GM23338 (cell line): ENCODE measurements at regions not wholly inside any gene's neighbourhood (a gene's known extent, or its start where the extent isn't known, plus 50 kb on each side); places are given as distances from the start of the nearest gene placed in this dataset.

Source experiments
- ATAC-seq: fragments of 200-7000 bp; cut with Tn5 transposase; 3 replicates; pipeline ENCODE4 v1.9.1; 2020
- DNase-seq: peaks from one replicate; pipeline ENCODE4 v3.0.0-alpha.2; 2015; ENCODE audit warnings: low spot score
- H2AFZ ChIP-seq: fragments of 200-600 bp; sonication (generic); 2 replicates; pipeline ENCODE4 v1.8.0; 2016; ENCODE audit warnings: antibody characterized with exemption, mild to moderate bottlenecking, moderate library complexity
- H3F3A ChIP-seq: fragments of 200-600 bp; sonication (generic); replicated peaks from 2 replicates; pipeline ENCODE4 v1.8.0; 2017; ENCODE audit warnings: antibody characterized with exemption, mixed run types, low read depth
- H3K27ac ChIP-seq: fragments of 200-600 bp; sonication (generic); 2 replicates; pipeline ENCODE4 v1.6.1; 2016; ENCODE audit warnings: low read depth
- H3K27me3 ChIP-seq: fragments of 200-600 bp; sonication (generic); 2 replicates; pipeline ENCODE4 v1.8.0; 2016; ENCODE audit warnings: mild to moderate bottlenecking, mixed run types, moderate library complexity; ENCODE audit not compliant: insufficient read depth
- H3K36me3 ChIP-seq: fragments of 200-600 bp; sonication (generic); 2 replicates; pipeline ENCODE4 v1.8.0; 2016; ENCODE audit warnings: mild to moderate bottlenecking; ENCODE audit not compliant: insufficient read depth
- H3K4me1 ChIP-seq: fragments of 200-600 bp; sonication (generic); 2 replicates; pipeline ENCODE4 v1.8.0; 2016; ENCODE audit warnings: mild to moderate bottlenecking, moderate library complexity; ENCODE audit not compliant: insufficient read depth
- H3K4me2 ChIP-seq: fragments of 200-600 bp; sonication (generic); 2 replicates; pipeline ENCODE4 v1.7.1; 2017; ENCODE audit warnings: mixed run types
- H3K4me3 ChIP-seq: fragments of 200-600 bp; sonication (generic); 2 replicates; pipeline ENCODE4 v1.6.1; 2016; ENCODE audit warnings: mixed run types
- H3K79me2 ChIP-seq: fragments of 200-600 bp; sonication (generic); replicated peaks from 2 replicates; pipeline ENCODE4 v1.8.0; 2017; ENCODE audit warnings: mild to moderate bottlenecking; ENCODE audit not compliant: insufficient read depth
- H3K9me2 ChIP-seq: fragments of 200-600 bp; sonication (generic); 2 replicates; pipeline ENCODE4 v1.8.0; 2017; ENCODE audit not compliant: insufficient read depth
- H4K20me1 ChIP-seq: fragments of 200-600 bp; sonication (generic); replicated peaks from 2 replicates; pipeline ENCODE4 v1.8.0; 2017; ENCODE audit warnings: mild to moderate bottlenecking; ENCODE audit not compliant: insufficient read depth
- H3K27ac Mint-ChIP-seq: 2 replicates; pipeline ENCODE4 v1.8.0; 2020; ENCODE audit warnings: inconsistent platforms, mild to moderate bottlenecking, moderate library complexity, mixed read lengths
- H3K27me3 Mint-ChIP-seq: 3 replicates; pipeline ENCODE4 v1.8.0; 2022; ENCODE audit warnings: low read depth, mild to moderate bottlenecking, moderate library complexity, mixed read lengths, inconsistent platforms; ENCODE audit not compliant: insufficient read depth, poor library complexity
- H3K36me3 Mint-ChIP-seq: 3 replicates; pipeline ENCODE4 v1.8.0; 2021; ENCODE audit warnings: low read depth, mild to moderate bottlenecking, inconsistent platforms, moderate library complexity, mixed read lengths
- H3K4me1 Mint-ChIP-seq: 3 replicates; pipeline ENCODE4 v1.8.0; 2020; ENCODE audit warnings: mild to moderate bottlenecking, inconsistent platforms, mixed read lengths
- H3K4me3 Mint-ChIP-seq: 3 replicates; pipeline ENCODE4 v1.8.0; 2021; ENCODE audit warnings: moderate library complexity, mild to moderate bottlenecking, inconsistent platforms, mixed read lengths
- H3K9me3 Mint-ChIP-seq: 3 replicates; pipeline ENCODE4 v1.8.0; 2020; ENCODE audit warnings: moderate library complexity, mild to moderate bottlenecking, inconsistent platforms, mixed read lengths
- CREB1 ChIP-seq: fragments of 250-450 bp; sonication (Bioruptor Pico); IDR thresholded peaks from 2 replicates; pipeline ENCODE4 v1.5.0; 2020; ENCODE audit warnings: low read depth, mild to moderate bottlenecking, moderate library complexity
- CTCF ChIP-seq, 2 experiments: fragments of 200-600 bp in 1 of 2; sonication (generic) in 1 of 2; conservative IDR thresholded peaks; 2 replicates each; pipeline versions ENCODE4 v1.5.1 to v1.6.1; 2016 to 2017; ENCODE audit warnings: antibody characterized with exemption in 2 of 2, low read depth in 2 of 2, mild to moderate bottlenecking in 2 of 2, moderate library complexity in 1 of 2
- ETS1 ChIP-seq: IDR thresholded peaks from 2 replicates; pipeline ENCODE4 v1.6.1; 2016; ENCODE audit warnings: antibody characterized with exemption
- EZH2 ChIP-seq: fragments of 200-600 bp; sonication (generic); IDR thresholded peaks from one replicate; pipeline ENCODE4 v1.8.0; 2017; ENCODE audit warnings: antibody characterized with exemption, mild to moderate bottlenecking, low read depth; ENCODE audit not compliant: unreplicated experiment
- EZH2phosphoT487 ChIP-seq: fragments of 200-600 bp; sonication (generic); IDR thresholded peaks from one replicate; pipeline ENCODE4 v1.8.1; 2018; ENCODE audit warnings: antibody characterized with exemption; ENCODE audit not compliant: unreplicated experiment
- JUNB ChIP-seq: IDR thresholded peaks from one replicate; pipeline ENCODE4 v1.6.1; 2016; ENCODE audit warnings: antibody characterized with exemption; ENCODE audit not compliant: unreplicated experiment
- NANOG ChIP-seq: IDR thresholded peaks from 2 replicates; pipeline ENCODE4 v1.6.1; 2016; ENCODE audit warnings: antibody characterized with exemption, borderline replicate concordance
- REST ChIP-seq: IDR thresholded peaks from one replicate; pipeline ENCODE4 v1.6.1; 2018; ENCODE audit warnings: antibody characterized with exemption; ENCODE audit not compliant: unreplicated experiment
- STAT1 ChIP-seq: IDR thresholded peaks from one replicate; pipeline ENCODE4 v1.6.1; 2016; ENCODE audit warnings: antibody characterized with exemption; ENCODE audit not compliant: unreplicated experiment
- ZNF114 ChIP-seq: fragments of 250-450 bp; sonication (Bioruptor Pico); IDR thresholded peaks from 2 replicates; pipeline ENCODE4 v1.5.0; 2020; ENCODE audit warnings: mild to moderate bottlenecking, moderate library complexity
- ZNF331 ChIP-seq: fragments of 250-450 bp; sonication (Bioruptor Pico); IDR thresholded peaks from 2 replicates; pipeline ENCODE4 v1.5.0; 2020; ENCODE audit warnings: low read depth, mild to moderate bottlenecking, moderate library complexity

- H3K4me3 Mint-ChIP-seq, result no peak overlapping the region
- H3K36me3 ChIP-seq, result no peaks in the 10 kb centered on the region
- no peaks in the 10 kb centered on the region for H3K79me2 ChIP-seq
- H3F3A ChIP-seq, result no peaks in the 10 kb centered on the region
- no peak overlapping the region for H3K27ac Mint-ChIP-seq
- no peak for ATAC-seq
- no peaks in the 10 kb centered on the region for H3K36me3 Mint-ChIP-seq
- no peaks in the 10 kb centered on the region for H3K9me2 ChIP-seq
- H3K9me3 Mint-ChIP-seq, result no peaks in the 10 kb centered on the region
- no peak for TF ChIP-seq ZNF331 (CRISPR knock-in tag)
- TF ChIP-seq REST, result no peak
- no peak for TF ChIP-seq JUNB
- no peak for TF ChIP-seq STAT1
- no peak for TF ChIP-seq EZH2
- TF ChIP-seq CREB1, result no peak
- no peak for TF ChIP-seq EZH2phosphoT487
- H3K4me1 Mint-ChIP-seq, result no peaks in the 10 kb centered on the region
- no peak overlapping the region for H3K4me3 ChIP-seq
- H2AFZ ChIP-seq, result no peak overlapping the region
- no peak for DNase-seq
- H3K27me3 Mint-ChIP-seq, result no peaks in the 10 kb centered on the region
- H4K20me1 ChIP-seq, result no peaks in the 10 kb centered on the region
- no peak overlapping the region for H3K27ac ChIP-seq
- no peak overlapping the region for H3K4me2 ChIP-seq
- no peaks in the 10 kb centered on the region for H3K4me1 ChIP-seq
- H3K27me3 ChIP-seq, result no peaks in the 10 kb centered on the region
These were observed 298.5 kb upstream of the MSX2 start for GRCh38 chr5:174425964-174426290.

- no peaks in the 10 kb centered on the region for H3K9me2 ChIP-seq
- ATAC-seq, result no peak
- no peaks in the 10 kb centered on the region for H3K79me2 ChIP-seq
- Mint-ChIP-seq H3K27me3 (no peaks in the 10 kb centered on the region), H3K27ac (no peak overlapping the region), H3K4me3 (no peak overlapping the region), H3K4me1 (no peaks in the 10 kb centered on the region), H3K9me3 (no peaks in the 10 kb centered on the region), H3K36me3 (no peaks in the 10 kb centered on the region)
- H4K20me1 ChIP-seq, result no peaks in the 10 kb centered on the region
- no peaks in the 10 kb centered on the region for H3K4me1 ChIP-seq
- H3K4me3 ChIP-seq, result no peak overlapping the region
- H3K36me3 ChIP-seq, result no peaks in the 10 kb centered on the region
- H3K4me2 ChIP-seq, result no peak overlapping the region
- DNase-seq, result no peak
- H3K27me3 ChIP-seq, result no peaks in the 10 kb centered on the region
- no peaks in the 10 kb centered on the region for H3F3A ChIP-seq
- H3K27ac ChIP-seq, result no peak overlapping the region
- no peak overlapping the region for H2AFZ ChIP-seq
- TF ChIP-seq ZNF331 (CRISPR knock-in tag), result no peak
- TF ChIP-seq CREB1, result no peak
- TF ChIP-seq CTCF (conservative IDR thresholded peaks at IDR 0.05; ENCODE audit: low read depth in 2 of 2), result no peak
- no peak for TF ChIP-seq ETS1
- TF ChIP-seq STAT1, result no peak
- TF ChIP-seq NANOG, result no peak
- no peak for TF ChIP-seq ZNF114
- TF ChIP-seq EZH2phosphoT487, result no peak
- TF ChIP-seq EZH2, result no peak
- TF ChIP-seq JUNB, result no peak
These were observed 298.0 kb upstream of the MSX2 start for GRCh38 chr5:174426388-174426787.
